ENCODE measurements at regions not wholly inside any gene's neighbourhood (a gene's known extent, or its start where the extent isn't known, plus 50 kb on each side); places are given as distances from the start of the nearest gene placed in this dataset.
A peak's percentile ranks its signal among the peaks of the same experiment; 100 is the strongest.

DNA sequence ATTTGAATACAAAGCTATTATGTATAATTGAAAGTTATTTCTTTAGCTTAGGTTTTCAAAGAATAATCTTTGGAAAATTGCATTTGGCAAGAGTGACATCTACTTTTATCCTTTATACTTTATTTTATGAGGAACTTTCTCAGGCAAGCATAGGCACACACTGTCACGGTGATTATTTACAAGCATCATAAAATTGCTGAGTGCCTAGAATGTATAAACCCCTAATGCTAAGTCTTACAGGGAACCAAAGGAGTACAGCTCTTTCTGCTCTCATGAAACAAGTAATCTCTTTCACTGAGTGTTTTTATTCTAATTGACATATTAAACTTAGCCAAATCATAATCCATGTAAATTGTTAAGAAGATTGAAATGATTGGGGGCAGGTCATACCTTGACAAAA lies 154.9 kb downstream of the FSCB start:
- DNase-seq (ENCODE audit: low read depth, low spot score) = no peak
- in situ Hi-C loops (cut with HindIII; ENCODE audit: low pct_unique_long_range_greater_than_20kb, low sequenced_read_pairs) = no loop called here

DNA sequence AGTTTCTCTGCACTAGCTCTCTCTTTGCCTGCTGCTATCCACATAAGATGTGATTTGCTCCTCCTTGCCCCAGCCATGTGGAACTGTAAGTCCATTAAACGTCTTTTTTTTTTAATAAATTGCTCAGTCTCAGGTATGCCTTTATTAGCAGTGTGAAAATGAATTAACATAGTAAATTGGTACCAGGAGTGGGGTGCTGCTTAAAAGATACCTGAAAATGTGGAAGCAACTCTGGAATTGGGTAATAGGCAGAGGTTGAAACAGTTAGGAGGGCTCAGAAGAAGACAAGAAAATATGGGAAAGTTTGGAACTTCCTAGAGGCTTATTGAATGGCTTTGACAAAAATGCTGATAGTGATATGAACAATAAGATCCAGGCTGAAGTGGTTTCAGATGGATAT lies 159.8 kb downstream of the FSCB start:
- DNase-seq (ENCODE audit: low read depth, low spot score) = no peak
- in situ Hi-C loops (cut with HindIII; ENCODE audit: low pct_unique_long_range_greater_than_20kb, low sequenced_read_pairs) = no loop called here

DNA sequence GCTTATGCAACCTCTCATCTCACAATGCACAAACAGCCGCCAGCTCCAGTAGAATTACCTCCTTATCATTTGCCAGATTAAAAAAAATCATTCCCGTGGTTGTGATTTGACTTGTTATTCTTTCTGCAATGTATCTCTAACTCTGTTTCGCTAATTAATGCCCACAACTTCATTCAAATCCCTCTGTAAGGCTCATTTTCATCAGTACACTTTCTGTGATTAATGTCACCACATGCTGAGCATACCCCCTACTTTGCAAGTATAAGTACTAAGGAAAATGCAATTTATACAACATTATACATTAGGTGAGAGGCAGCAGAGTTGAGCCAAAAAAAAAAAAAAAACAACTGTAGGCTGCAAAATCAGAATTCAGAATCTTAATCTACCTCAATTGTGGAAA lies 166.0 kb downstream of the FSCB start:
- in situ Hi-C loops (cut with HindIII; ENCODE audit: low pct_unique_long_range_greater_than_20kb, low sequenced_read_pairs) = no loop called here

DNA sequence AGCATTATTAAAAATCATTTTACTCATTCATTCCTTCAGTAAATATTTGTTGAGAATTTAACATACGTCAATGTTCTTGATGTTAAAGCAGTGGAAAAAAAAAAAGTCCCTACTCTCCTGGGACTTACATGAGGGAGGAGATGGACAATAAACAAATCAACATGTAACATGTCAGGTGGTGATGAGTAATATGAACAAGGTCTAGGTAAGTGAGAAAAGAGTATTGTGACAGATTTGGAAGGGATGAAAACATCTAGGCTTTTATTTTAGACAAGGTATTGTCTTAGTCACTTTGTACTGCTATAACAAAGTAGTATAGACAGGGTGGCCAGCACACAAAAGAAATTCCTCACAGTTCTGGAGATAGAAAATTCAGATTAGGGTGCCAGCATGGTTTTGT lies 167.2 kb downstream of the FSCB start:
- in situ Hi-C loops (cut with HindIII; ENCODE audit: low pct_unique_long_range_greater_than_20kb, low sequenced_read_pairs) = no loop called here
- DNase-seq (ENCODE audit: low read depth, low spot score) = no peak

More for the DNA sequence above, 166.0 kb downstream of the FSCB start:
- DNase-seq (ENCODE audit: low read depth, low spot score) = no peak

DNA sequence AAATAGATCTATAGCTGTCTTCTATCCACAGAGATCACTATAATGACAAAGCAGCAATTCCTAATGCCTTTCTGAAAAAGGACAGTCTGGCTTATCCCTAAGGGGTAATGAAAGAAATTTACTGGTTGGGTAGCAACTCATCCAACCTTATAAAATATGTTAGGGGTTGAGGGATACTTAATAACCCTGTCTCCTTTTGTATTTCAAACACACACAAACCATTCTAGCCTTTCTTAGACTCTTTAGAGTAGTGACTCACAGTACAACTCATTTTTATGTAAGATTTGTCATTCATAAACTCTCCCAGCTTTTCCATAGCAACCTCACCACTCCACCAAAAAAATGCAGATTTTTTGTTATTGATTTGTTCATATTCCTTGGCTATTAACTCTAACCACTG lies 167.9 kb downstream of the FSCB start:
- no peak for DNase-seq (ENCODE audit: low read depth, low spot score)
- in situ Hi-C loops (cut with HindIII; ENCODE audit: low pct_unique_long_range_greater_than_20kb, low sequenced_read_pairs) = no loop called here

DNA sequence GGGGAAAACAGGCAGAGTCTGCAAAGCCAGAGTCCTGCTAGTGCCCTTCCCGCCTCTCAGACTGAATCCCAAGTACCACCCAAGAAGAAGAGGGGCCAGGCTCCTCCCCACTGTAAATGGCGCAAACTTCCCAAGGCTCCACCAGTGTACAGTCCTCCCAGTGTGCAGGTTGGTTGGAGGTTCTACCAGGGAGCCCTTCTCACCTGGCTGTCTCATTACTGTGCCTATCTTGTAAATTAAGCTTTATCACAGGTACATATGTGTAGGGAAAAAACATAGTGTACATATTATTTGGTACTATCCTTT lies 189.7 kb downstream of the FSCB start:
- in situ Hi-C loops (cut with HindIII; ENCODE audit: low pct_unique_long_range_greater_than_20kb, low sequenced_read_pairs) = no loop called here
- DNase-seq (ENCODE audit: low read depth, low spot score) = no peak

DNA sequence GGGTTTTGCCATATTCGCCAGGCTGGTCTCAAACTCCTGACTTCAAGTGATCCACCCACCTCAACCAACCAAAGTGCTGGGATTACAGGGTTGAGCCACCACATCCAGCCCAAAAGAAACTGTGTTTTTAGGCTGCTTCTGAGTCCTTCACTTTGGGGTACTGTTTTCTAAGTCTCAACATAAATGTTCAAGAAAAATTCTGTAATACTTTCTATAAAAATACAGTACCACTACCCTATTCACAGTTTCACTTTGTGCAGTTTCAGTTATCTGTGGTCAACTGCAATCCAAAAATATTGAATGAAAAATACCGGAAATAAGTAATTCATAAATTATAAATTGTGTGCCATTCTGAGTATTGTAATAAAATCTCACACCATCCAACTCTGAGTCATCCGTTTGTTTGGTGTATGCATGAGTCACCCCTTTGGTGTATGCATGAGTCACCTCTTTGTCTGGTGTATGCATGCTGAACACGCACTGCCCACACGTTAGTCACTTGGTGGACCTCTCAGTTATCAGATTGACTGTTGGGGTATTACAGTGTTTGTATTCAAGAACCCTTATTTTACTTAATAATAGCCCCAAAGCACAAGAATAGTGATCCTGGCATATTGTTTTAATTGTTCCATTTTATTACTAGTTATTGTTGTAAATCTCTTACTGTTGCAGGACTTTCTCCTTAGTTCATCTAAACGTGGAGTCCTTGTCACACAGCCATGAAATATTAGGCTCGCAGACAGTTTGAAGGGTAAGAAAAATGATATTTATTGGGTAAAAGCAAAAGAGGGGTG lies 190.2 kb downstream of the FSCB start:
- in situ Hi-C loops (cut with HindIII; ENCODE audit: low pct_unique_long_range_greater_than_20kb, low sequenced_read_pairs) = no loop called here
- peak; percentile 79 for DNase-seq (ENCODE audit: low read depth, low spot score)

DNA sequence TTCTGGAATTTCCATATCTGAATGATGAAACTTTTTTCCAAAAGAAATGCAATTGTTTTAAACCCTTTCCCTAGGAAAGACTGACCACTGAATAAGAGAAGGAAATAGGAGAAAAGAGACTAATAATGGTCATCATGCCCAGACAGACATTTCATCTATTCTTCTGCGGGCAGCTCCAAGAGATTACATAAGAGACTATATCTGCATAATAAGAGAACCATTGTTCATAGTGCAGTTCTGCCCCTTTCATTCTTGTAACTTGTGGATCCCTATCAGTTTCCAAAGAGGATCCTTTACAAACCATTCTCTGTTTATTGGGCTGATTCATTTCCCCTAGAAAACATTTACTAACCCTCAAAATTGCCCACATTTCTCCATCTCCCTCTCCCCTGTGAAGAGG lies 197.8 kb downstream of the FSCB start:
- in situ Hi-C loops (cut with HindIII; ENCODE audit: low pct_unique_long_range_greater_than_20kb, low sequenced_read_pairs) = no loop called here
- DNase-seq (ENCODE audit: low read depth, low spot score) = peak; percentile 87

DNA sequence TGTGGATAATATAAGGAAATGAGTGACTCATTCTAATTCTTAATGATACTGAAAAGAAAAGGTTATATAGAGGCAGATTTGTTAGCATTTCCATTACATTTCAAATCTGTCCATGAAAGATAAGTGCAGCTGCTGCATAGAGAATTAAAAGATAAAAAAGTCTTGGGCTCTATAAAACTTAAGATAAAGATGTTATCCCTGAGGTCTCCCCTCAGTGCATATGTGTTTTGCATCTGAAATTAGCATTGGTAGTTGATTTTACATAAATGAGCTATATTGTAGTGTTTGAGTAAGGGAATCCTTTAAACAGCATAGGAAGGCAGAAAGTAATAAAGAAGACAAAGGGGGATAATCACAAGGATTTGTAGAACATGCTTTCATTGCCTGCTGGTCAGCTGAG lies 206.2 kb downstream of the FSCB start:
- in situ Hi-C loops (cut with HindIII; ENCODE audit: low pct_unique_long_range_greater_than_20kb, low sequenced_read_pairs) = no loop called here
- DNase-seq (ENCODE audit: low read depth, low spot score) = no peak

DNA sequence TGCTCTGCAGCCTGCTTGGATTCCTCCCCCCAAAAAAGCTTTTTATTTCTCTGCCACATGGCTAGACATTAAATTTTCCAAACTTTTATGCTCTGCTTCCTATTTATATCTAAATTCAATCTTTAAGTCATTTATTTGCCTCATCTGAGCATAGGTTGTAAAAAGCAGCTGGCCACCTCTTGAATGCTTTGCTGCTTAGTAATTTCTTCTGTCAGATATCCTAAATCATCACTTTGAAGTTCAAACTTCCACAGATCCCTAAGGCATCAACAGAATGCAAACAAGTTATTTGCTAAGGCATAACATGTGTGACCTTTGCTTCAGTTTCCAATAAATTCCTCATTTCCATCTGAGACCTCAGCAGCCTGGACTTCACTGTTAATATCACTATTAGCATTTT lies 209.6 kb downstream of the FSCB start:
- in situ Hi-C loops (cut with HindIII; ENCODE audit: low pct_unique_long_range_greater_than_20kb, low sequenced_read_pairs) = no loop called here
- DNase-seq (ENCODE audit: low read depth, low spot score) = no peak

DNA sequence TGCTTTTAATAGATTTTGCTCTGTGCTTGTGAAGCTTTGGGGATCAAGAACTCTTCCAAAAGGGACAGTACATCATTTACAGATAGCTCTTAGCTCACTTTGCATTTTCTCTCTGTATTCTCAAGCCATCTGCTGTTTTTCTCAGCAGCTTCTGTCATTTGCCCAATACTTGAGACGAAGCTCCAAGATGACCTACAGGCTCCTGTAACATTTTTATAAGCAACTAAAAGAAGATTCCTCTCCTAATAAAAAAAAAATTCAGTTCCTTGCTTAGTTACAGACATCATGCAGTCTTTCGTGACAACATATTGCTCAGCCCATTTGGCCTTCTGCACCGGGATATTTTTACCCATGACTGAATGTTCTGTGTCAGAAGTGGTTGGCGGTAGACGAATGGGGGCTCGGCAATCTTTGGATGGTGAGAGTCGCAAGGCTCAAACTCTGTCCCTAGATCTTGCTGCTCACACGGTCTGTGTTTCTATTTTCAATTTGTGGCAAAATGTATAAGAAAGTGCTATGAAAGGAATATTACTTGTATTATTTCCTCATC lies 215.6 kb downstream of the FSCB start:
- in situ Hi-C loops (cut with HindIII; ENCODE audit: low pct_unique_long_range_greater_than_20kb, low sequenced_read_pairs) = no loop called here
- DNase-seq (ENCODE audit: low read depth, low spot score) = no peak

DNA sequence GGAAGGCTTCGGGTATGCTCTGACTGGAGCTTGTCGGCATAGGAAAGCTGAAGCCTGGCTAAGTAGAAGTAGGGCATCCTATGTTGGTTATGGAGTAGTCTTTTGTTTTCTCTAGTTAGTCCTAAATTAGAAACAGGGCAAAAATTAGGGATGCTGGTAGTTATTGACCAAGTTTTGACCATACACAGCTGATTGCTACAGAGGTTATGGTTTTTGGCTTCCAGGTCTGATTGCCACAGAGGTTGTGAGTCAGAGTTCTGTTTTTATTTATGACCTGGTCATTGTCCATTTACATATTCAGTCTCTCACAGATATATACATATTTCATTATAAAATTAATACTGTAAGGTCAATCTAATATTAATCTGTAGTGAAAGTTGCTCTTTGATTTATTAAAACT lies 219.2 kb downstream of the FSCB start:
- in situ Hi-C loops (cut with HindIII; ENCODE audit: low pct_unique_long_range_greater_than_20kb, low sequenced_read_pairs) = no loop called here
- no peak for DNase-seq (ENCODE audit: low read depth, low spot score)

DNA sequence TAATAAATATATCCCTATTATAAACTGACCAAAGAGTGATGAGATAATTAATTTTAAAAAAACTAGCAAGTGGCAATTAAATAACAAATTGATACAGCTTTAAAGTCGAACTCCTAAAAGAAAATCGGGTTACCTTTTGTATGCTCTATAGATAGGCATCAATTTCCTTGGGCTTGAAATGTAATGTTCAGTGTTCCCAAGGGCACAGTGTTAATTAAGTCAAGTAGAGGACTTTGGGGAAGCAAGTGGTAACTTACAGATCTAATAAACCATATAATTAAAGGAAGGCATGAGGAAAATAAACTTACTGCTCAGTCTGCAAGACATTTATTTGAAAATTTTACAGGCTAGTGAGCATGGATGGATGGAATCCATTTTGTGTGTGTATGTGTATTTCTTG lies 220.9 kb downstream of the FSCB start:
- in situ Hi-C loops (cut with HindIII; ENCODE audit: low pct_unique_long_range_greater_than_20kb, low sequenced_read_pairs) = no loop called here
- DNase-seq (ENCODE audit: low read depth, low spot score) = no peak

DNA sequence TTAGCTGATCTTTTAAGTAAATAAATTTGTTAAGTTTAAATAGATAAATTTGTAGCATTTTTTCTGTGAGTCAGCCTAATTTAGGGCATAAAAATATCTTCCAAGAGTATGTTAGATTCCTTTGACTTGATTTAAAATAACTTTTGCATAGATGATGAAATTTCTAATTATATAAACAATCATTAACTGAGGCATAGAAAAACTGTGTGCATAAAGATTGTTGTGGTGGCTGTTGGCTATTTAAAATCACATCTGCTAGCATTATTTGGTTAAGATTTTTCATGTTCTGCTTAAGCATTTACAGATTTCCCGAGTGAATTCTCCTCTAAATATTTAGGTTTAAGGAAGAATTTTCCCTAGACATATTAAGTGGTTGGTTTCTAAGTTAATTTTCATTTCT lies 223.2 kb downstream of the FSCB start:
- DNase-seq (ENCODE audit: low read depth, low spot score) = no peak
- in situ Hi-C loops (cut with HindIII; ENCODE audit: low pct_unique_long_range_greater_than_20kb, low sequenced_read_pairs) = no loop called here

DNA sequence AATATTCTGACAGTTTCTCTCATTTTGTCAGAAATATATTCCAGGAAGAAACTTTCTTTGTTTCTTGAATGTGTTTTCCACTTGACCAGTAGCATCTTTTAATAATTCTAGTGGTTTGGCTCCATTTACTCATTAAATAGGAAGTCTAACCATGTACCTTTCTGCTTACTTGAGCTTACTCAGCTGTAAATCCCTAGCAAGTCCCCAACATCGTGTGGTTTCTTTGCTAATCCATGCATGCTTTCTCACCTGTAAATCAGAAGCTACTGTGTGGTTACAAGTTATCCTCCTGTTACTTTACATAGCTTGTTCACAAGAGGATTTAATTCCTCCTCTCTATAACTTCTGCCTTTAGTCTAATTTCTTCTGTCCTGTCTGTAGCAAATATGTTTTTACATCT lies 227.7 kb downstream of the FSCB start:
- in situ Hi-C loops (cut with HindIII; ENCODE audit: low pct_unique_long_range_greater_than_20kb, low sequenced_read_pairs) = no loop called here
- no peak for DNase-seq (ENCODE audit: low read depth, low spot score)

DNA sequence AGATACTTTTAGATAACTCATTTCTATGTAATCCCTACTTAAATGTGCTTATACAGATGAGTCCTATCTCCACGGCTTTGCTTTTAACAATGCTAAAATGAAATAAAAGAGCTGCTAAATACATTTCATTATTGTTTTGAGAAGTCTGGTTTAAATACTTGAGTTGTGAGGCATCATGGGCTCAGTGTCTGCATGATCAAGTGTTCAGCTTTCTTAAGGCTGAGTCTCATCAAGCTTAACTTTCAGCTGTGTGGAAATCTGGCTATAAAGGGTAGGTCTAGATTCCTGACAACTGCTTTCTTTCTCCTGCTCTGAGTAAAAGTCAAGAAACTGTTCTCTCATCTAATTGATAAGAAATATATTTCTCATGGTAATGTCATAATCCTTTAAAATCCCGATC lies 235.4 kb downstream of the FSCB start:
- no peak for DNase-seq (ENCODE audit: low read depth, low spot score)
- in situ Hi-C loops (cut with HindIII; ENCODE audit: low pct_unique_long_range_greater_than_20kb, low sequenced_read_pairs) = no loop called here

DNA sequence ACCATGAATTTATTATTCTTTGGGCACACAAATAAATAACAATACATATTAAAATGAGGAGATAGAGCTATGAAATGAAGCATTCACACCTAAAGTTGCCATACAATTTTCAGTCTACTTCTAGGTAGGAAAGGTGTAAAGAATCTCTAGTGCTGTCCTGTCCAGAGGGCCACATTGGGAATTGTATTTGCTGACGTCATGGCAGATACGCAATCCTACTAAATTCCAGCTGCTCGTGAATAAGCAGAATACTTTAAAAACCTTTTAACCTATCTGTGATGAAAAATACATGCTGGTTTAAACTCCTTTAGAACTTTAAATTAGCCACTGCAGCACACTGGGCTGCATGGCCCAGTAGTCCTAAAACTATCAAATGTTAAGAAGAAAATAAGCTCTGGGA lies 236.1 kb downstream of the FSCB start:
- DNase-seq (ENCODE audit: low read depth, low spot score) = no peak
- in situ Hi-C loops (cut with HindIII; ENCODE audit: low pct_unique_long_range_greater_than_20kb, low sequenced_read_pairs) = no loop called here

DNA sequence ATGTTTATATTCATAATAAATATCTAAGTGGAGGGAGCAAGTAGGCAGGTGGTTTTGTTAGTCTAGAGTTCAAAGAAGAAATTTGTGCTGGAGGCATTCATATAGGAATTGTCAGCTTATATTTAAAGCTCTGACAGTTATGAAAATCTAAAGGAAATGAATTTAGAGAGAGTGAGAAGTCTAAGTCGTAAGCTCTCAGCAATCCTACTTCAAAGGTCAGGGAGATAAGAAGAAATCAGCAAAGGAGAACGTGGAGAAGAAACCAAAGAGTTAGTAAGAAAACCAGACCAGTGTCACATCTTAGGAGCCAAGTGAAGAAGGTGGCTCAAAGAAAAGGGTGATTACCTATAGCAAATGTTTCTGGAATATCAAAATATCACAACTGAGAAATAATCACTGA lies 241.8 kb downstream of the FSCB start:
- no peak for DNase-seq (ENCODE audit: low read depth, low spot score)
- in situ Hi-C loops (cut with HindIII; ENCODE audit: low pct_unique_long_range_greater_than_20kb, low sequenced_read_pairs) = no loop called here

DNA sequence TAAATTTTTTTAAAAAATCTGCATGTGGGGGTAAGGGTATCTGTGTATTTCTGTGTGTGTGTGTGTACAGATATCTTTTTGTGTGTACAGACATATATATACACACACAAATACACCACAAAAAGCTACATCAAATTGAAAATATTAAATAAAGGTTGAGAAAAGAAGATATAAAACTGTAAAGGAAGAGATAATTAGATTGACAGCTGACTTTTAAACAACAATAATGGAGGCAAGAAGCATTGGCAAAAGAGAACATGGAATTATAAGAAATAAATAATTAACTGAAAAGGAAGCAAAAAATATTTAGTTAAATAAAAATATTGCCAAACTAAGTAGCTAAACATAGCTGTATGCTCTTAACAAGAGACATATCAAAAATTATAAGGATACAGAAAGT lies 291.4 kb downstream of the FSCB start:
- DNase-seq (ENCODE audit: low read depth, low spot score) = no peak
- in situ Hi-C loops (cut with HindIII; ENCODE audit: low pct_unique_long_range_greater_than_20kb, low sequenced_read_pairs) = no loop called here

DNA sequence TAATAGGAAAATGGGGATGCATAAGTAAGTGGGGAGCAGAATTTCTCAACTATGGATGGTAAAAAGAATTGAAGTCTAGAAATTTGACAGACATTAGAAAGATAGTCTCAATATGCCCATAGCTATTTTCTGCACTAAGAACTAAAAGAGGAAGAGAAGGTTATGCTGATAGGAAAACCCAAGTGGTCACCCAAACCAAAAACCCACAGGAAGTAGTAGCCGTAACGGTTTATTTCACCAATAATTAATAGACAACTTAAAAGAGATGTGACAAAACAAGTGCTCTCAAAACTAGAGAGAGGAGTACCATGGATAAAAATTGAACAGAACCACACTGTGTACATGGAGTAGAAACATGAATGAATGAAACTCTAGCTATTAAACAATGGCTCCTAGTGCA lies 295.4 kb downstream of the FSCB start:
- in situ Hi-C loops (cut with HindIII; ENCODE audit: low pct_unique_long_range_greater_than_20kb, low sequenced_read_pairs) = no loop called here
- DNase-seq (ENCODE audit: low read depth, low spot score) = no peak

Measured in SK-MEL-5 (cell line).